ENCODE measurements at regions not wholly inside any gene's neighbourhood (a gene's known extent, or its start where the extent isn't known, plus 50 kb on each side); places are given as distances from the start of the nearest gene placed in this dataset.

DNA sequence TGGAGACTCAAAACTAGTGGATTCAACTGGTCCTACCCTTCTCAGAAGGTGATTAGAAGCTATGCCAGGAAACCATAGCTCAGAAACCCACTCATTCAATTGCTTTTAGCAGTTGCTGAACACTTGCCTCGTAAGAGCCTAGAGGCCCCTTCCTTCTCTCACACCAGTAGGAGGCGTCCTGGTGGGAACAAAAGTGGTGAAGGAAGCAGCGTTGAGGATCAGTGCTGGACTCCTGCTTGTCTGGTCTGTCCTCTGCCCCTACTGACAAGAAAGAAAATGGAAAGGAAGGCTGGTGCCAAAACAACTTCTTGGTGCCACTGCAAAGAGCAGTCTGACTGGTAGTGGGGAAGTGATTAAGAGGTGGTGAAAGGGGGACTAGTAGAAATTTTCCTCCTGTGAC, 269.7 kb downstream of the LMO4 start:
- no peak overlapping the region for H3K4me3 Mint-ChIP-seq (ENCODE audit: unreplicated experiment)
- peaks cover 14% of the 10 kb centered on the region for H3K4me1 Mint-ChIP-seq (ENCODE audit: low read depth)
- H3K27me3 Mint-ChIP-seq (ENCODE audit: low read depth), result no peaks in the 10 kb centered on the region
- TF ChIP-seq, protein P1, sequence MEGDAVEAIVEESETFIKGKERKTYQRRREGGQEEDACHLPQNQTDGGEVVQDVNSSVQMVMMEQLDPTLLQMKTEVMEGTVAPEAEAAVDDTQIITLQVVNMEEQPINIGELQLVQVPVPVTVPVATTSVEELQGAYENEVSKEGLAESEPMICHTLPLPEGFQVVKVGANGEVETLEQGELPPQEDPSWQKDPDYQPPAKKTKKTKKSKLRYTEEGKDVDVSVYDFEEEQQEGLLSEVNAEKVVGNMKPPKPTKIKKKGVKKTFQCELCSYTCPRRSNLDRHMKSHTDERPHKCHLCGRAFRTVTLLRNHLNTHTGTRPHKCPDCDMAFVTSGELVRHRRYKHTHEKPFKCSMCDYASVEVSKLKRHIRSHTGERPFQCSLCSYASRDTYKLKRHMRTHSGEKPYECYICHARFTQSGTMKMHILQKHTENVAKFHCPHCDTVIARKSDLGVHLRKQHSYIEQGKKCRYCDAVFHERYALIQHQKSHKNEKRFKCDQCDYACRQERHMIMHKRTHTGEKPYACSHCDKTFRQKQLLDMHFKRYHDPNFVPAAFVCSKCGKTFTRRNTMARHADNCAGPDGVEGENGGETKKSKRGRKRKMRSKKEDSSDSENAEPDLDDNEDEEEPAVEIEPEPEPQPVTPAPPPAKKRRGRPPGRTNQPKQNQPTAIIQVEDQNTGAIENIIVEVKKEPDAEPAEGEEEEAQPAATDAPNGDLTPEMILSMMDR (IDR thresholded peaks at IDR 0.05), result peak; percentile 12
- DNase-seq (ENCODE audit: low spot score), result no peak
- no peak overlapping the region for H3K27ac Mint-ChIP-seq (ENCODE audit: unreplicated experiment)
- H3K36me3 Mint-ChIP-seq (ENCODE audit: low read depth), result no peaks in the 10 kb centered on the region
- H3K9me3 Mint-ChIP-seq (ENCODE audit: low read depth), result no peaks in the 10 kb centered on the region

DNA sequence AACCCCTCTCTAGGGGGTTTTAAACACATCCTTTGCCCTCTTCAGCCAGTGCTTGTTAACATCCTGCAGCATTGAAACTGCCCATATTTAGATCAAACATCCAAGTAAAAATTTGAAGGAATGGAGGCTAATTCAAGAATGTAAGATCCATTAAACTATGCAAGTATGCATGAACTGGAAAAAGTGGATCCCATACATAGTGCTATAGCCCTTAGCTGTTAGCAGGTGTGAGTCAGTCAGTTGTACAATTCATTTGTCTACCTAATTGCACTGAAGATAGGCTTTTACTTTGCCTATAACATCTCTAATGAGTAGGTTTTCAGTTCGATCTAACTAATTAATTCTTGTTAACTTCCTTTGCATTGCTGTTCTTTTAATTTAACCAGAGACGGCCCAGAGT, 270.9 kb downstream of the LMO4 start:
- Mint-ChIP-seq H3K27me3 (ENCODE audit: low read depth) (no peaks in the 10 kb centered on the region), H3K4me1 (ENCODE audit: low read depth) (peaks cover 12% of the 10 kb centered on the region), H3K27ac (ENCODE audit: unreplicated experiment) (no peak overlapping the region), H3K36me3 (ENCODE audit: low read depth) (no peaks in the 10 kb centered on the region), H3K4me3 (ENCODE audit: unreplicated experiment) (no peak overlapping the region), H3K9me3 (ENCODE audit: low read depth) (peaks cover 4% of the 10 kb centered on the region)
- TF ChIP-seq, protein P1 (IDR thresholded peaks at IDR 0.05), result no peak
- no peak for DNase-seq (ENCODE audit: low spot score)

DNA sequence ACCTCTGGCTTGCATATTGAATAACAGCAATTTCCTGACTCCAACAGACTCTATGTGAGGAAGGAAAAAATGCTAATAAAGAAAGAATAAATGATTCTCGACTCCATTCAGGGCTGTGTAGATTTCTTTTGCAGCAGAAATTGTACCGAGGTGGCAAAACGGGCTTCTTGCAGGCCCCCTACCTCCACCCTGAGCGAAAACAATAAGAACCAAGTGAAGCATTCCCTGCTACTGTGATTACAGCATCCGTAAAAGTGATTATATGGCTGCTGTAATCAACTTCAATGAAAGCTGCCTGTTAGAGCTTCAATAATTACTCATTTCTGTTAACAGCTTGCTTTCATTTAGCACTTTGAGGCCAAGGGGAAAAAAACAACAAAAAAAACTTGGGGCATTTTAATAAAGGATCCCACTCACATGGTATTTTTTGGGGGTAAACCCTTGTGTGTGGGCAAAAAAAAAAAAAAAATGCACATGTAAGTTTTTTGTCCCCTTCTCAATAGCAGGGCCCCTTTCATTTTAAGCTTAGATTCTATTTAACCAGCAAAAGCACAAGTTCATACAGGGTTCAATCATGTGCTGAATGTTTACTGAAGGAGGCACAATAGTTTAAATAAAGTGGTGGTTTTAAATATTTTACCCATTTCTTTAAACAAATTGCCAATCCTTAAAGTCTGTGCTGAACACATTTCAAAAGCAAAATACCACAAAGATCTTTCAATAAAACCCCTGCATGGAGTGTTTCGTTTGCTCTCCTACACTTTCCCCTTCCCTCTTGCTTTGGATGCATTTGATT, 271.6 kb downstream of the LMO4 start:
- no peaks in the 10 kb centered on the region for H3K36me3 Mint-ChIP-seq (ENCODE audit: low read depth)
- H3K4me1 Mint-ChIP-seq (ENCODE audit: low read depth), result peaks cover 5% of the 10 kb centered on the region
- TF ChIP-seq, protein P1 (IDR thresholded peaks at IDR 0.05), result no peak
- no peak overlapping the region for H3K27ac Mint-ChIP-seq (ENCODE audit: unreplicated experiment)
- no peaks in the 10 kb centered on the region for H3K27me3 Mint-ChIP-seq (ENCODE audit: low read depth)
- no peak for DNase-seq (ENCODE audit: low spot score)
- no peak overlapping the region for H3K4me3 Mint-ChIP-seq (ENCODE audit: unreplicated experiment)
- peaks cover 5% of the 10 kb centered on the region for H3K9me3 Mint-ChIP-seq (ENCODE audit: low read depth)

DNA sequence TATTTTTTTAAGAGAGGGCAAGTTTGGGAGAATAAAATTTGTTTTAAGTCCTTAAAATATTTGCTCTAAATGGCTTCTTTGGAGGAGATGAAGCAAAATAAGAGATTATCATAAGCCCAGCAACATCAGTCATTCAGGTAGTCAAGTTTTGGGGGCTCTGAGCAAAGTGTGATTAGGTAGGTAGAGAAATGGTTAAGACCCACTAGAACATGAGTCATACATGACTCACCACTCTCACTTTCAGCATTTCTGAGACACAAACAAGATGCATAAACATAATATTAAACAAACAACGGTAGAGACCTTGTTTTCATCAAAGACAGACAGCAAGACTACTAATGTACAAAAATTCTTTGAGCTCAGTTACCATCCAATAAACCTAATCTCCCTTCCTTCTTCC, 272.2 kb downstream of the LMO4 start:
- no peaks in the 10 kb centered on the region for H3K27me3 Mint-ChIP-seq (ENCODE audit: low read depth)
- H3K4me3 Mint-ChIP-seq (ENCODE audit: unreplicated experiment), result no peak overlapping the region
- H3K27ac Mint-ChIP-seq (ENCODE audit: unreplicated experiment), result no peak overlapping the region
- no peak for DNase-seq (ENCODE audit: low spot score)
- H3K36me3 Mint-ChIP-seq (ENCODE audit: low read depth), result no peaks in the 10 kb centered on the region
- TF ChIP-seq, protein P1 (IDR thresholded peaks at IDR 0.05), result no peak
- peaks cover 4% of the 10 kb centered on the region for H3K4me1 Mint-ChIP-seq (ENCODE audit: low read depth)
- H3K9me3 Mint-ChIP-seq (ENCODE audit: low read depth), result peaks cover 11% of the 10 kb centered on the region

DNA sequence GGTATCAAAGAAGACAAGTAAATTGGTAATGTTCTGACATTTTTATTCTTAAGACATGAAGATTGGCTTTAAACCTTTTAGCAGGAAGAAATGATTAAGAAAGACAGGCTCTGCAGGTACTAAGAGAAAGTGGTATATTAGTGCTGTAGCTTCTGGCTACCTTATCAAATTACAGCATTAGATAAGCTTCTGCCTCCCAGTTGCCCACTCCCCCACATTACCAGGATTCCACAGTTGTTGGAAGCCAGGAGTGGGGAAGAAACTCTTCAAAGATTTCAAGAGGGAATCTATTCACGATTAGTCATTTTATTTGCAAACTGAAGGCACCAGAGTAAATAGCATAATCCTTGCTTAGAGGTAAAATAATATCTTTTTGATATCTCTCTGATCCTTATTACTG, 274.9 kb downstream of the LMO4 start:
- no peaks in the 10 kb centered on the region for H3K36me3 Mint-ChIP-seq (ENCODE audit: low read depth)
- H3K4me1 Mint-ChIP-seq (ENCODE audit: low read depth), result peaks cover 4% of the 10 kb centered on the region
- TF ChIP-seq, protein P1 (IDR thresholded peaks at IDR 0.05), result no peak
- H3K27ac Mint-ChIP-seq (ENCODE audit: unreplicated experiment), result no peak overlapping the region
- no peaks in the 10 kb centered on the region for H3K27me3 Mint-ChIP-seq (ENCODE audit: low read depth)
- DNase-seq (ENCODE audit: low spot score), result no peak
- peaks cover 19% of the 10 kb centered on the region for H3K9me3 Mint-ChIP-seq (ENCODE audit: low read depth)
- no peak overlapping the region for H3K4me3 Mint-ChIP-seq (ENCODE audit: unreplicated experiment)
